SIG-M5 treated with dmso at 0.1 percent for 504 hours (cell line): ENCODE measurements at regions not wholly inside any gene's neighbourhood (a gene's known extent, or its start where the extent isn't known, plus 50 kb on each side); places are given as distances from the start of the nearest gene placed in this dataset.

Source experiments
- DNase-seq: peaks from one replicate; lab custom pipeline; 2025; ENCODE audit not compliant: unreplicated experiment; lab: John Stamatoyannopoulos, UW

DNA sequence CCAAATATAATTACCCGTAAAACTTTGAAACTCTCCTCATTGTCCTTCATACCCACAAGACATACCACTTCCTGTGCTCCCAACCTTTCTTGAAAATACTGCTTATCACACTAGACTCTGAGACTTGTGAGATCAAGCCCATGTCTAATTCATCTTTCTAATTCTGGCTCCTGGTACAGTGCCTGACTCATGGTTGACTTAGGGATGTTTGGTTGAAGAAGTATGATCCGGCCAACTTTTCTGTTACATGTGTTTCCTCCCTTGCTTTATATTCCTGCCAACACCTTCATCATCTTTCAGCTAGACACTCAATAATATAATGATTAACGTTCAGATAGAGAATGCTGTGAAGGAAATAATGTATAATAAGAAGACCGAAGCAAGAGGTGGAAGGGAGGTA lies 58.2 kb downstream of the MEX3B start:
- DNase-seq = no peak

DNA sequence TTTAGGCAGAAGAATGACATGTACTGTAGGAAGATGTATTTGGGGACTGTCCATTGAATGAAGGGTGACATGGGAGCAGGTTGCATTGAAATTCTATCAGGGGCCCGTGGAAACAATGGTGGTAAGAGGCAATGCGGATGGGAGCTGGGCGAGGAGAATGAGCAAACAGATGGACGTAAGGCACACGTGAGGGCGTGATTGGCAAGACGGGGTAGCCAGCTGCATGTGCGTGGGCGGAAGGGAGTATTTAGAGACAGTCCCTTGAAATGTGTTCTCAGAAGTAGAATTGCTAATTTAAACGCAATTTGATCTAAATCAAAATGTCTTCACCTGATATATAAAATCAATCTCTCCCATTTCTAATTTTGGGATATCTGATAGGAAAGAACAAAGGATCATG lies 62.3 kb downstream of the MEX3B start:
- DNase-seq = no peak

DNA sequence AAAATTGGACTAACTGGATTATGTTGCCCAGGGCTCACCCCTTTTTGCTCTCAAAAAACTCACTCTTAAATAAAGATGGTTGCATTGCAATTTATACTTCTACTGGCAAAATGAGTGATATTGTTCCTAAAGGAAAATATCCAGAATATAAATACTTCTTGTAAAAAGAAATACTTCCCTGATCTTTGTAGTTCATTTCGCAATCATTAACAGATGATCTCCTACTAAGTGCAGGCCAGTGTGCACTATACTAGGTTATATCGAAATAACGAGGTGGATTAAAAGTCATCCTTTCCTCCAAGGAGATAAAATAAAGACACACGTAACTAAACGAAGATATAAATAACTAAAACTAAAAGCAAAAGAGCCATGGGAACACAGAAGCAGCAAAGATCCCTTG lies 63.0 kb downstream of the MEX3B start:
- no peak for DNase-seq

DNA sequence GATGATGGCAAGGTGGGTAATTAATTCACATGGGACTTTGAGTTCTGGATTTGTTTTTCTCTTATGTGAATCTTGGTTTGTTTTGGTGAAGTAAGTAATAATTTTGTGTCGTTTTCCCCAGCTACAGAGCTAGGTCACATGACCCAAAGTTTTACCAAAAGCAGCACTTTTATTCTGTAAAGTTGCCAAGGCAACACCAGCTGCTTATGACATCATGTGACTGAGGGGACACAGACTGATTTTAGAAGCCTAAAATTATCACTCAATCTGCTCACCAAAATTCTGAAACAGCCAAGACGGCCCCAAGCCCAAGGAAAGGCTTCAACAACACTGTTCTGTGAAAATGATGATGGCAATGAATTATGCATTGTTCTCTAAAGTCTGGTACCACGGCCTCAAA lies 63.9 kb downstream of the MEX3B start:
- no peak for DNase-seq

DNA sequence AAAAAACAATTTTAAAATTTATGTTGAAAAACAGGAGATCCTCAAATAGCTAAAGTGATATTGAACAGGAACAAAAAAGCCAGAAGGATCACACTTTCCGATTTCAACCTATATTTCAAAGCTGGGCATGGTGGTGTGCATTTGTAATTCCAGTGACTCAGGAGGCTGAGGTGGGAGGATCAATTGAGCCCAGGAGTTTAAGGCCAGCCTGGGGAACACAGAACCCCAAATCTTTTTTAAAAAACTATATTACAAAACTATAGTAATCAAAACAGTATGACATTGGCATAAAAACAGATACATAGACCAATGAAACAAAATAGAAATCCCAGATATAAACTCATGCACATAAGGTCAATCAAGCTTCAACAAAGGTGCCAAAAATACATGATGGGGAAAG lies 68.4 kb downstream of the MEX3B start:
- DNase-seq = no peak

DNA sequence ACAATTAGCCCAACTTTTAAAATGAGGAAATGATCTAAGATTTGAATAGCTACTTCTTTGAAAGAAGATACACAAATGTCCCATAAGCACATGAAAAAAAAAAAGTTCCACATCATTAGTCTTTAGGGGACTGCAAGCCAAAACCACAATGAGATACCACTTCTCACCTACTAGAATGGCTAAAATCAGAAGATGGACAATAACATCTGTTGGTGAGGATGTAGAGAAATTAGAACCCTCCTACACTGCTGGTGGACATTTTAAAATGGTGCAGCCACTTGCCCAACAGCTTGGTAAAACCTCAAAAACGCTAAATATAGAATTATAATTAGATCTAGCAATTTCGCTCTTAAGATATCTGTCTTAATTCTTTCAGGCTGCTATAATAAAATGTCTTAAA lies 77.1 kb downstream of the MEX3B start:
- no peak for DNase-seq

DNA sequence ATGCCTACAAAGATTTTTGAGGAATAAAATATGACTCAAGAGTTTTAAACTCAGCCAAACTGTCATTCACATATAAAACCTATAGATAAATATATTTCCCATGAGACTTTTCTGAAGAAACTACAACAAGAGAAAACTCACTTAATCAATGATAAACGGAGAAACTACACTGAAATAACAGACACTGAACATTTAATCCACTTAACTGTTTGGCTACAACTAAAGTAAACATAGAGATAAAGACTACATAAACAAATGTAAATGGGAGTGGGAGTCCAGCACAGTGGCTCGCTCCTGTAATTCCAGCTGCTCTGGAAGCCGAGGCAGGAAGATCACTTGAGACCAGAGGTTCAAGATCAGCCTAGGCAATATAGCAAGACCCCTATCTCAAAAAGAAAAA lies 79.2 kb downstream of the MEX3B start:
- no peak for DNase-seq

DNA sequence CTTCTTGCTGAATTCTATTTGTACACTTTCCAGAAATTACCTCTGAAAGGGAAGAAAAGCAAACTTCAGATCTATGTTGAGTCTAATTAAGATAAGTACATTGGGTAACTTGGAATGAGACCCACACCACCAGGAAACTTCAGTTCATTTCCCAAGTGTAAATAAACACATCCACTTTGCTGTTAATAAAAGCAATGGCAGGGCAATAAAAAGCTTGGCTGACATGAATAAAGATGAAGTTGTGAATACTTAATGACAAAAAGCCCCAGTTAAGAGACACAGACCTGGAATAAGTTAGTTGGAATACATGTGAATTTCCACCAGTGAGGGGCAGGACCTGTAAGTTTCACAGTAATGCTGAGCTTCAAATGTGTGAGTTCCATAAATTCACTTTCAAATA lies 83.3 kb downstream of the MEX3B start:
- no peak for DNase-seq

DNA sequence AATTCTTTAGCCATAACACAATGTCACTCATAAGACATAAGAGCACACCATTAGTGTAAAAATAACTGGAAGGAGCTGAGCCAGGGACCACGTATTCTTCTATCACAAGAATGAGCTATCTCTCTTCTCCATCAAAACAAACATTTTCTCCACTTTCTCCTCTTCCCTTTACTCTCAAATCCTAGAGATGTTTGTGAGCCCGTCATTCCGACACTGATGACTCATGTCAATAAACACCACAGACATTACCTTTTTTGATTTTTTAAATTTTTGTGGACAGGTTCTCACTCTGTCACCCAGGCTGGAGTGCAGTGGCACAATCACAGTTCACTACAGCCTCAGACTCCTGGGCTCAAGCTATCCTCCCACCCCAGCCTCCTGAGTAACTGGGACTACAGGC lies 86.6 kb downstream of the MEX3B start:
- no peak for DNase-seq

DNA sequence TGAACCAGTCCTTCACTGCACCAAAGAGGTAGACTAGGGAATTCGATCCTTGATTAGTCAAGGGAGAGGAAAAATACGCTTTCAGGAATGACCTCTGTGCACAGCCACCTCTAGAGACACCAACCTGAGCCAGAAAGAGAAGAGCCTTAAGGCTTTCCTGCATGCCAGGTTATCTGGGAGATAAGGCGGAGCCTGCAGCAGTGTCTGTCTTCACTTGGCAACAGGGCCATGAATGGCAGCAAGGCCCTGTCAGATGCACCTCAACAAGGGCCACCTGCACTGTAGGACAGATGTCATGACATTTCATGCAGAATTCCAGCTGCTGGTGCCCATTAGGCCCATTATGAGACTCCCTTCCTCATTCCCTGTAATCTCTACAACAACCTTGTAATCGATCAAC lies 88.1 kb downstream of the MEX3B start:
- no peak for DNase-seq

DNA sequence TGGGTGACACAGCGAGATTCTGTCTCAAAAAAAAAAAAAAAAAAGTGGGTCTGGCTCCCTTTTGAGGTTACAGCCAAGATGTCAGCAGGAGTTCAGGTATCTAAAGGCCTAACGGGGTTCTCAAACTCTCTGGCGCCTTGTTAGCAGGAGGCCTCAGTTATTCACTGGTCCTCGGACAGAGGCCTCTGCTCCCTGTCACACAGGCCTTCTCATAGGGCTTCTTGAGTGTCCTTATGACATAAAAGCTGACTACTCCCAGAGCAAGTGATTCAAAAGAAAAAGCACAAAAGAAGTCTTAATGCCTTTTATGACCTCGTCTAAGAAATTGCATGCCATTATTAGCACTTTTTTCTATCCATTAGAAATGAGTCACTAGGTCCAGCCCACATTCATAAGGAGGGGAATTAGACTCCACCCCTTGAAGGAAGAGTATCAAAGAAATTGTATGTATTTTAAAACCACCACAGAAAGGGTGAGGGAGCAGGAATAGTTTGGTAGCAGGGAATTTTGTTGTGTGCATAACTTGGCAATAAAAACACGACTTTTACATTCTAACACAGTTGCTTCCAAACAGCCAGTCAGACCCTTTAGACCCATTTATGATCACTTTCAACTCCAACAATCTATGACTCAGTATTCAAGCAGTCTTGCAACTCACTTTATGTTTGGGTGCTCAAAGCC lies 90.3 kb downstream of the MEX3B start:
- no peak for DNase-seq

DNA sequence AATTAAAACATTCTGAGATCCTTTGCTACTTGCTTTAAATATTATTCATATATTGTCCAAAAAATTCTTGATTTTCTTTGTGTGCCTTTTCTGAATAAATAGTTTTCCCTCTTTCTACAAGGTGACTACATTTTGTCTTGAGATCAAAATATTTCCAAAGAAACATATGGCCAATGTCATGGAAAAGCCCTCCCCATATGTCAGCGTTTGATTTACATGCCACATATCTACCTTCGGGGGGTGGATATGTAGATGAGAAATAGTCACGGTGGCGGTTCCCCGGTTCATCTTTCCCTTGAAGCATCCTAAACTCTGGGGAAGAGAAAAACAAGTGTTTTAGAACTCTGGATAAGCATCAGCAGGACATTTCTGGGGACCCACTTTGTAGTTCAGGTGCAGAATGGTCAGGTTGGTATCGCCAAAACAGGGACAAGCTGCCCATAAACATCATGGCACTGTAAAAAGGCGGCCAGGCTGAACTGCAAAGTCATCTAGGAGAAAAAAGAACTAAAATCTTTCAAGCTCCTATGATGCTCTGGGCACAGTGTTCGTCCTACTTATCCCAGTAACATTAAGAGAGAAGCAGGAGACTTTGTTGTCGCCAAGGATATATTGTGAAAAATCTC lies 91.5 kb downstream of the MEX3B start:
- DNase-seq = no peak

DNA sequence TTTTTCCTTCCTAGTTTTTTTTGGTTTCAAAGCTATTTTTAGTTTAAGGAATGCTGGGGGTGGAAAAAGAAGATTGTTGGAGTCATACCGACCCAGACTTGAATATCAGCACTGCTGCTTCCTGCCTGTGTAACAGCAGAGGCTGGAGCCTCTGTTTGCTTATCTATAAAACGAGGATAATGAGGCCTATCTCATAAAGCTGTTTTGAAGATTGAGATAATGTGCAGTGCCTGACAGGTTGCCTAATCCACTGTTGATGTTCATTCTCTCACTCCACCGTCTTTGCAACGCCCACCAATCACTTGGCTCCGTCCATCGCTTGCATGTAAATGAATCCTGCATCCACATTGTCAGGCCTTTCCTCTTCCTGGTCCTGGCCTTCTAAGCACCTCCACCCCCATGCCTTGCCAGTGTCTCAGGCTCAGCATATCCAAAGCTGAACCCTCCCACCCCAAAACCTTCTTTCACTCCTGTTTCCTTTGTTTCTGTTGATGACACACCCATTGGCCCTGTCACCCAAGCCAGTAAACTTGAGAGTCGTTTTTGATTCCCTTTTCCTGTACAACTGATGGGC lies 94.9 kb downstream of the MEX3B start:
- no peak for DNase-seq

DNA sequence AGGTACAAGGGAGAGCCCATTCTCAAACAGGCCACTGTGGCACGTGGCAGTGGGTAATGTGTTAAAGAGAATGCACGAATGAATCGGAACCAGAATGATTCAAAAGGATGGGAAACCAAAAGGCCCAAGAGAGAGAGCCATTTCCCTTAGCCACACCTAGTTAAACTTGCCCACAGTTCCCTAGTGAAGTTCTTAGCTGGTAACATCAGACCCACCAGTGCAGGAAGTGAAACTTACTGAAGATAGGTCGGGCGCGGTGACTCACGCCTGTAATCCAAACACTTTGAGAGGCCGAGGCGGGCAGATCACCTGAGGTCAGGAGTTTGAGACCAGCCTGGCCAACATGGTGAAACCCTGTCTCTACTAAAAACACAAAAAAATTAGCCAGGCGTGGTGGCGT lies 97.1 kb downstream of the MEX3B start:
- DNase-seq = peak; percentile 30

DNA sequence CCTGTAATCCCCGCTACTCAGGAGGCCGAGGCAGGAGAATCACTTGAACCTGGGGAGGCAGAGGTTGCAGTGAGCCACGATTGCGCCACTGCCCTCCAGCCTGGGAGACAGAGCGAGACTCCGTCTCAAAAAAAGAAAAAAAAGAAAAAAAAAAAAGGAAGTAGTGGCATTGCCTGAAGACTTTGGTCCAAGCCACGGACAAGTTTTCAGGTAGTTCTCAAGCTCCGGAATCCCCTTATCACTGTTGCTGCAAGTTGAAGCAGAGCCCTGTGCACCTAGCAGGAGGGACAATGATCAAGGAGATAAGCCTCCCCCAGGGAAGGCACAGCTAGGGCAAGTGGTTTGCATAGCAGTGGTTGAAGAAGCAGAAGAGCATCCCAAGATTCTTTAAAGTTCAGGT lies 97.6 kb downstream of the MEX3B start:
- peak; percentile 17 for DNase-seq

DNA sequence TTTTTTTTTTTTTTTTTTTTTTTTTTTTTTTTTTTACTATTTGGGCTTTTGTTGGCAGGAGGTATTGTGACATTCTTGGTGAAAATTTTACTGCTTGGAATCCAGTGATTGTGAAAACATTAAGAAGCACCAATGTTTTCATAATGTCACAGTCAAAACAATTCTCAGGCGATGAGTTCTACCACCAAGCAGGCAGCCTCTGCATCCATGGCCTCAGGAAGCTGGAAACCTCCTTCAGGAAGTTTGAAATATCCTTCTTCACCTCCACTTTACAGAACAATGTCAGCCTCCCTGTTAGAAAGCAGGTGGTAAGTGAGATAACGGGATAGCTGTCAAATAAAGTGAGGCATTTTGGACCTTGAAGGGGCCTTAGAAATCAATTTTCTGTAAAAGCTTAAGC lies 98.3 kb downstream of the MEX3B start:
- peak; percentile 18 for DNase-seq

DNA sequence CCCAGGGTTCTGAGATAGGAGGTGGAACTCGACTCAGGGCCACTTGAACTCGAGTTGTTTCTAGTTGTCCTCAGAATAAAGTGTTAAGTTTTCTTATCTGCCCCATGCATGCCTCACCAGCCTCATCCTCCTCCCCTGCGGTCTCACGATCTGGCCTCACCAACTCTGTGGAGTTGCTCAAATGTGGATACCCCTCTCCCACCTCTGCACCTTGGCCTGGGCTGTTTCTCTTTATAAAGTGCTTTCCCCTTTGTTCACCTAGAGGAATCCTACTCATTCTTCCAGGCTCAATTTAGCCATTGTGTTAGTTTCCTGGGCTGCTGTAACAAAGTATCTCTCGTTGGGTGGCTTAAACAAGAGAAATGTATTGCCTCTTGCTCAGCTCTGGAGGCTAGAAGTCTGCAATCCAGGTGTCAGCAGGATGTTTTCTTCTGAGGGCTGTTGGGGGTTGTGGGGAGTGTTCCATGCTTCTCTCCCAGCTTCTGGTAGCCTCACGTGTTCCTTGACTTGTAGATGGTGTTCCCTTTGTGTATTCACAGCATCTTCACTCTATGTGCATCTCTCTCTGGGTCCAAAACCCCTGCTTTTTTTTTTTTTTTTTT lies 100.7 kb downstream of the MEX3B start:
- no peak for DNase-seq

DNA sequence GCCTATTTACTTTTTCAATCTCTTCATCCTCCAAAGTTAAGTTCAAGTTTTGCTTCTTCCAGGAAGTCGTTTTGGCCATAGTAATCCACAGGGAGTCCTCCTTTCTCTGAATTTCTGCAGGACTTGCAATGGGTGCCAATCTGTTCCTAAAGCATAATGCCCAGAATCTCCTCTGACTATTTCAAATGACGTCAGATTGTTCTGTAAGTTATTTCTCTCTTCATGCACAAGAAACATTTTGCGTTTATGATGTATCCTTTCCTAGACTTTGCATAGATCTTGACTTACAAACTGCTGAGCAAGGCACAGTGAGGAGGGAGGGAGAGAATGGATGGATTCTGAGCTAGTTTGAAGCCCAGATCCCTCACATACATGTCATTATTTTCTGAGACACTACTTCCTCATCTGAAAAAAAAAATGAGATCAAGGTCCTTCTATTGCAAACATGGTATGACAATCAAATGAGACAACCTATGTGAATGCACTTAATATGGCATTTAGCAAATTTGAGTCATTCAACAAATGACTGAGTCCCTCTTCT lies 103.1 kb downstream of the MEX3B start:
- no peak for DNase-seq

DNA sequence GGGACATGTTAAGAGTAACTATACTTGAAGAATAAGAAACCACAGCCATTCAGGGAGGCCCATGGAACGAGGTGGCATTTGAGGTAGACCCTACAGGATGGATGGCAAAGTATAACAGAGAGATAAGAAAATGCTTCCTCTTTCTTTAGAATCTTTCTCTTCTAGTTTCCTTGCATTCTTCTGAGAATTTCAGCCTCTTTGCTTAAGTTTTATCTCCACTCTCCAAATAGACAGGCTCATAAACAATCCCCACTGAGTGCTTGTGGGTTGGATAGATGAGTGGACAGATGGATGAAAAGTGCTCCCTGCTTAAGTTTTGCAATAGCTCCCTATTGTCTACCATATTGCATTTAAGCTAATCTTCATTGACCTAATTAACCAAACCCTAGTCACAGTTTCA lies 103.7 kb downstream of the MEX3B start:
- DNase-seq = no peak

DNA sequence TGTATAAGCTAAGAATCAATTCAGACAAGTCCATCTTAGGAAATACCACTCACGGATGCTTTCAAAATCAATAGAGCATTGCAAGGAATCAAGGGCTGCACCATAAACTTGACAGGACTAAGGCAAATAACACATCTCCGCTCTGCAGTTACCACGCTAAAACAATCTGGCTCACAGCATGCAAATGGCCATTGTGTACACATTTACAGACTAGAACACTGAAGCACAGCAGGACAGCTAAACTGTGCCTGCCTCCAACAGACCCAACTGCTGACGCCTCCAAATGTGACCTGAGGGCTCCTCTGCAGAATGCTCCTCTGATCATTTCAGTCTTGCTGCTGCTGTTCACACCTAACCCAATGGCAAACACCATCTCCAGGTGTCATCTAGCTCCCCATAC lies 104.3 kb downstream of the MEX3B start:
- no peak for DNase-seq

DNA sequence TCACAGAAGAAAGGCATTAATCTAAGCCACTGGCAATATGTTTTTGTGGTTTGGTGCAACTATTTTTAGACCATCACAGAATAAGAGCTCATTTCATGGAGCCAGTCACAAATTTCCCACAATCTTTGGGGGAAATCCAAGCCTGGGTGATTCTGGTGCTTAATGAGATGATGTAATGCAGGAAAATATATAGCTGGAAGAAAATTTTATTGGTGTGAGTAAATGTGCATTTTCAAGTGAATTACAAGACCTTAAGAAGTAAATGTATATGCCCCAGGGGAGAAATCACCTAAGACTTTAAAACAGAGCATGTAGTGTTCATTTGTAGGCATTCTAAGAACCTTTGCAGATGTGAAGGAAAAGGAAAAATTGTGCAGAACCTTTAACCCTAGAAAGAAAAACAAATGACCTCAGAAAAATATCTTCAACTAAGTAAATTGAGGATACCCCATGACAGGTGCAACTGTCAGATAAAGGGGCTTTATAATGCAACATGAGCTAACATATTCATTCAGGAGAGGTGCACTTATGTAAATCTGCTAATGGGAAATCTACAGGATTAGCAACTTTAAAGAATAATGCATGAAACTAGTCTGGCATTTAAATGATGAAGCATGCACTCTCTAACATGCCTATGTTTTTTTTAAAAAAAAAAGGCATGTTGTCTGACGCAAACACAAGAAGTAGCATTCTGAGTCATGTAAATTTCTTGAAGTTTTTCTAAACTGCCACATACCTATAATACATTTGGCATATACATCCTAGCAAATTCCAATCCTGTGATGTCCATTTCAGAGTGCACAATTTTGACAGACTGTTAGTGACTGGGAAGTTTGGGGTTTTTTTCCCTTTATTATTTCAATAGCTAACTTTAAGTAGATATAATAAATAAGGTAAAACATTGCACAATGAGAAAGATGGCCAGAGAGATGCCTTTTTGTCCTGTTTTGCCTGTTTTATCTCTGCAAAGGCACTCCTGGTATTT lies 105.1 kb downstream of the MEX3B start:
- no peak for DNase-seq
